Spleen (tissue), 11 donors: ENCODE measurements at regions not wholly inside any gene's neighbourhood (a gene's known extent, or its start where the extent isn't known, plus 50 kb on each side); places are given as distances from the start of the nearest gene placed in this dataset.

Experiments
- DNase-seq: peaks from one replicate; pipeline ENCODE4 v3.0.0-alpha.2; 2020
- H3K27ac ChIP-seq, 8 donors: fragments of 200-600 bp; sonication (generic) in 7 of 8; 1 replicate in 4 of 8; 2 replicates in 4 of 8; pipeline versions ENCODE4 v1.5.0 to v1.8.0; 2016 to 2021; ENCODE audit warnings: inconsistent platforms in 4 of 8, mild to moderate bottlenecking in 4 of 8, moderate library complexity in 1 of 8
- H3K27me3 ChIP-seq, 7 donors: fragments of 200-600 bp; sonication (generic) in 6 of 7; replicated peaks in 1 of 7; 1 replicate in 4 of 7; 2 replicates in 3 of 7; pipeline versions ENCODE4 v1.5.0 to v1.8.0; 2016 to 2021; ENCODE audit warnings: inconsistent platforms in 3 of 7, mild to moderate bottlenecking in 1 of 7
- H3K36me3 ChIP-seq, 6 donors: fragments of 200-600 bp; sonication (generic) in 5 of 6; 1 replicate in 4 of 6; 2 replicates in 2 of 6; pipeline versions ENCODE4 v1.5.0 to v1.8.0; 2016 to 2021; ENCODE audit warnings: inconsistent platforms in 2 of 6
- H3K4me1 ChIP-seq, 6 donors: fragments of 200-600 bp; sonication (generic) in 5 of 6; 1 replicate in 3 of 6; 2 replicates in 3 of 6; pipeline versions ENCODE4 v1.5.0 to v1.8.0; 2016 to 2021; ENCODE audit warnings: inconsistent platforms in 3 of 6
- H3K4me3 ChIP-seq, 8 donors: fragments of 200-600 bp; sonication (generic) in 7 of 8; 1 replicate in 4 of 8; 2 replicates in 4 of 8; pipeline versions ENCODE4 v1.5.0 to v1.8.0; 2016 to 2021; ENCODE audit warnings: inconsistent platforms in 4 of 8, mild to moderate bottlenecking in 4 of 8, moderate library complexity in 2 of 8
- H3K9me3 ChIP-seq, 8 donors: fragments of 200-600 bp; sonication (generic) in 7 of 8; 1 replicate in 4 of 8; 2 replicates in 4 of 8; pipeline versions ENCODE4 v1.5.0 to v1.8.0; 2016 to 2021; ENCODE audit warnings: inconsistent platforms in 4 of 8
- POLR2A ChIP-seq, 3 donors: fragments of 450-650 bp; IDR thresholded peaks; one replicate each; pipeline ENCODE4 v1.5.1; 2017; ENCODE audit warnings: antibody characterized with exemption in 3 of 3, mild to moderate bottlenecking in 1 of 3
- POLR2AphosphoS5 ChIP-seq, 3 donors: sonication (generic); formaldehyde crosslinking; IDR thresholded peaks; one replicate each; pipeline ENCODE4 v1.5.1; 2017; ENCODE audit warnings: antibody characterized with exemption in 3 of 3
- WGBS, 5 donors: extraction: QIAGEN DNeasy Blood & Tissue Kit in 3 of 5; methylation state at CpG; one replicate each; pipeline versions ENCODE4 v1.1.5 to v1.1.7; 2013 to 2018; 5-methylcytosine and 5-hydroxymethylcytosine counted together
- intact Hi-C: fragments of 100-400 bp; cut with DNase I; formaldehyde crosslinking; loops from one replicate; pipeline ENCODE4 v1.15.0; 2023; ENCODE audit warnings: low total_unique reads
- TF ChIP-seq, protein P1 (sequence below), 11 experiments: fragments of 200-600 bp in 7 of 11; fragments of 450-650 bp in 4 of 11; sonication (generic) in 4 of 11; IDR thresholded peaks in 8 of 11; conservative IDR thresholded peaks in 3 of 11; 1 replicate in 7 of 11; 2 replicates in 4 of 11; pipeline versions ENCODE4 v1.4.0 to v1.8.0; 2016 to 2021; ENCODE audit warnings: antibody characterized with exemption in 11 of 11, inconsistent platforms in 4 of 11, mild to moderate bottlenecking in 1 of 11
- donor health status: healthy with polysubstance abuse.
- donor health status: DM: no; HTN: no; CAD: no; lungs with moderate emphysema.
- donor health status: DM: no; HTN: no; CAD: no.
- donor health status: Bipolar disorder and iron deficiency.
- donor health status: healthy.
- donor health status: DM: no; HTN: no; CAD: no.
- donor health status: DM: yes; HTN: yes; CAD: no.

DNA sequence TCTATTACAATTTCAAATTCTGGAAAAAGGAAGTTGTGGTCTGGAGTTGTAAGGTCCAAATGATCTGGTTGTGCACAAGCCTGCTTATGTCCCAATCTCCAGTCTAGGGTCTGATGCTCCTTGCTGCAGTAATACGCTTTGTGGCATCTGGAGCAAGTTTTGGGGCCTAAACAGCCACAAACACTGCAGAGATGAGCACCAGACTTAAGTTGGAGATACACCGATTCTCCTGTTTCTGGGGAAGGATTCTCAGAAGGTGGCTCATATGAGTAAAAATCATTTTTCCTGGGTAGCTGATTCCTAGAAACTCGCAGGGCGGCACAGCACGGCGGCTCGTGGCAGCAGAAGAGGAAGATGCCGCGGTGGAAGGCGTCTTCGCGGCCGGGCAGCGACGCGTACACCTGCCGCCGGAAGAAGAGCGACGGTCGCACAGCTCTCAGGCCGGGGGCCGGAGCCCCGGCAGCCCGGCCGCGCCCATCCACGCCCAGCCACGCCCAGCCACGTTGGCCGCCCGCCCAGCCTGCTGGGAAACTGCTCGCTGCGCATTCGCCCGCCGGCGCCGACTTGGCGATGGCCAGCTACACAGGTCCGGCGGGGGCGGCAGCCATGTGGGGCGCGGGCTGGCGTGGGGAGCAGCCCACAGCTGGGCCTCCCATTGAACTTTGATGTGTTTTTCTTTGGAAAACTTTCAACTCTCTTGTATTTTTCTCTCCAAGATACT, 129.0 kb downstream of the ASCL4 start:
- Histone ChIP-seq H3K27ac (no peak overlapping the region), H3K4me3 (peak overlapping the region in 7 of 8 donors; percentile 11 to 65 (median 26)), H3K27me3 (peaks cover 0 to 58% (median 32%) of the 10 kb centered on the region in 7 donors), H3K4me1 (peaks cover 5 to 11% (median 8%) of the 10 kb centered on the region in 6 donors), H3K9me3 (no peaks in the 10 kb centered on the region), H3K36me3 (no peaks in the 10 kb centered on the region)
- DNase-seq, result peak; percentile 88
- TF ChIP-seq POLR2AphosphoS5 (IDR thresholded peaks at IDR 0.05) (peak in 1 of 3 donors; percentile 48), POLR2A (IDR thresholded peaks at IDR 0.05) (no peak)
- intact Hi-C loops, result no loop called here
- 1 to 4% (median 2%) methylated on average over 28 to 46 of the region's 46 CpGs for WGBS, 5 donors

- no peak for DNase-seq
- no peaks in the 10 kb centered on the region for H3K9me3 ChIP-seq
These were observed 132.2 kb downstream of the ASCL4 start for GRCh38 chr12:107906707-107907106.

GRCh38 chr12:107912421-107913004, 138.0 kb downstream of the ASCL4 start:
- 2 to 4% (median 3%) methylated on average over 18 to 22 of the region's 22 CpGs for WGBS, 5 donors
- Histone ChIP-seq H3K36me3 (no peaks in the 10 kb centered on the region), H3K27me3 (peaks cover 0 to 85% (median 27%) of the 10 kb centered on the region in 7 donors), H3K4me1 (peaks cover 0 to 9% (median 6%) of the 10 kb centered on the region in 6 donors), H3K4me3 (peak overlapping the region in 5 of 8 donors; percentile 4 to 62 (median 17)), H3K27ac (no peak overlapping the region), H3K9me3 (no peaks in the 10 kb centered on the region)
- TF ChIP-seq POLR2AphosphoS5 (IDR thresholded peaks at IDR 0.05), result no peak
- TF ChIP-seq, protein P1, sequence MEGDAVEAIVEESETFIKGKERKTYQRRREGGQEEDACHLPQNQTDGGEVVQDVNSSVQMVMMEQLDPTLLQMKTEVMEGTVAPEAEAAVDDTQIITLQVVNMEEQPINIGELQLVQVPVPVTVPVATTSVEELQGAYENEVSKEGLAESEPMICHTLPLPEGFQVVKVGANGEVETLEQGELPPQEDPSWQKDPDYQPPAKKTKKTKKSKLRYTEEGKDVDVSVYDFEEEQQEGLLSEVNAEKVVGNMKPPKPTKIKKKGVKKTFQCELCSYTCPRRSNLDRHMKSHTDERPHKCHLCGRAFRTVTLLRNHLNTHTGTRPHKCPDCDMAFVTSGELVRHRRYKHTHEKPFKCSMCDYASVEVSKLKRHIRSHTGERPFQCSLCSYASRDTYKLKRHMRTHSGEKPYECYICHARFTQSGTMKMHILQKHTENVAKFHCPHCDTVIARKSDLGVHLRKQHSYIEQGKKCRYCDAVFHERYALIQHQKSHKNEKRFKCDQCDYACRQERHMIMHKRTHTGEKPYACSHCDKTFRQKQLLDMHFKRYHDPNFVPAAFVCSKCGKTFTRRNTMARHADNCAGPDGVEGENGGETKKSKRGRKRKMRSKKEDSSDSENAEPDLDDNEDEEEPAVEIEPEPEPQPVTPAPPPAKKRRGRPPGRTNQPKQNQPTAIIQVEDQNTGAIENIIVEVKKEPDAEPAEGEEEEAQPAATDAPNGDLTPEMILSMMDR (IDR thresholded peaks at IDR 0.05 in 8 of 11, conservative IDR thresholded peaks at IDR 0.05 in 3 of 11), result peak in 10 of 11 experiments; percentile 23 to 79 (median 50)
- intact Hi-C loops, result no loop called here
- DNase-seq, result peak; percentile 82

More at GRCh38 chr12:107906707-107907106, 132.2 kb downstream of the ASCL4 start:
- Histone ChIP-seq H3K36me3 (no peaks in the 10 kb centered on the region), H3K27me3 (peaks cover 0 to 90% (median 38%) of the 10 kb centered on the region in 7 donors), H3K4me3 (no peak overlapping the region), H3K4me1 (peaks cover 5 to 11% (median 8%) of the 10 kb centered on the region in 6 donors), H3K27ac (no peak overlapping the region)
- TF ChIP-seq POLR2A (IDR thresholded peaks at IDR 0.05) (no peak), POLR2AphosphoS5 (IDR thresholded peaks at IDR 0.05) (no peak)
- TF ChIP-seq, protein P1 (IDR thresholded peaks at IDR 0.05 in 8 of 11, conservative IDR thresholded peaks at IDR 0.05 in 3 of 11), result no peak
- WGBS, 5 donors, result 23 to 56% (median 44%) methylated on average over 4 of the region's 4 CpGs
- intact Hi-C loops, result no loop called here

GRCh38 chr12:107914460-107914977, 140.0 kb downstream of the ASCL4 start:
- no peak for DNase-seq
- 60 to 81% (median 75%) methylated on average over 10 of the region's 10 CpGs for WGBS, 5 donors
- intact Hi-C loops, result no loop called here
- no peaks in the 10 kb centered on the region for H3K9me3 ChIP-seq
- TF ChIP-seq POLR2AphosphoS5 (IDR thresholded peaks at IDR 0.05) (no peak), POLR2A (IDR thresholded peaks at IDR 0.05) (no peak)
- TF ChIP-seq, protein P1 (IDR thresholded peaks at IDR 0.05 in 8 of 11, conservative IDR thresholded peaks at IDR 0.05 in 3 of 11), result no peak
- H3K27me3 ChIP-seq, result peaks cover 0 to 85% (median 30%) of the 10 kb centered on the region in 7 donors
- peaks cover 0 to 9% (median 6%) of the 10 kb centered on the region in 6 donors for H3K4me1 ChIP-seq
- H3K27ac ChIP-seq, result no peak overlapping the region
- H3K4me3 ChIP-seq, result no peak overlapping the region
- no peaks in the 10 kb centered on the region for H3K36me3 ChIP-seq
